ENCODE measurements at regions not wholly inside any gene's neighbourhood (a gene's known extent, or its start where the extent isn't known, plus 50 kb on each side); places are given as distances from the start of the nearest gene placed in this dataset.

GRCh38 chr11:90525962-90526361, 303.1 kb upstream of the CHORDC1 start:
- Histone ChIP-seq H3K4me3 (ENCODE audit: low read depth, low read length) (no peak overlapping the region), H3K36me3 (ENCODE audit: control insufficient read depth in 2 of 2, insufficient read depth in 1 of 2, low read length in 2 of 2) (no peaks in the 10 kb centered on the region), H3K4me1 (ENCODE audit: control insufficient read depth, insufficient read depth, low read length) (no peaks in the 10 kb centered on the region), H3K27ac (ENCODE audit: extremely low read depth, low read depth, low read length) (no peak overlapping the region), H3K9me3 (ENCODE audit: control insufficient read depth, insufficient read depth, low read depth, low read length) (no peaks in the 10 kb centered on the region)
- ChIA-PET POLR2A (no interaction called here), CTCF (interaction anchor here (0.7 kb wide), 1 partner anchor 10 kb away, joined by 3 read pairs; no protein-coding TSS in a partner anchor)
- TF ChIP-seq GLIS1 (tag by site-specific recombination; IDR thresholded peaks at IDR 0.05) (no peak), ZNF561 (tag by site-specific recombination; IDR thresholded peaks at IDR 0.05; ENCODE audit: borderline replicate concordance) (no peak), SCRT2 (tag by site-specific recombination; IDR thresholded peaks at IDR 0.05) (no peak)

DNA sequence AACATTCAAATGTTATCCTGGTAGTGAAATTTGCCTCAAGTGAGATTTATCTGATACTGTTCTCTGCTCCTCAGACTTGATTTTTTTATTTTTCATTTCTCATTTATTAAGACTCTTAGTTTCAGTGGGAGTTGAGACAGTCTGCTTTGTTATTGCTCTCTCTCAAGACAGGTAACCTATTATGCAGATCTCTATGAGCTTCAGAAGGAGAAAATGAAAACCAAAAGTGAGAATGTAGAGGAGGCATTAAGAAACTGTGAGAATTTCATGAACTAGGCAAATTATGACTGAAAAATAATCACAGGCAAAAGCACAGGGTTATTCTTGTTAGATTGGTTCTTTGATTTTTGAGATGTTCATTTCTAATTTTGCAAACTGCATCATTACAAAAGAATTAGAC, 290.0 kb upstream of the CHORDC1 start:
- Histone ChIP-seq H3K4me3 (ENCODE audit: low read depth, low read length) (no peak overlapping the region), H3K9me3 (ENCODE audit: control insufficient read depth, insufficient read depth, low read depth, low read length) (no peaks in the 10 kb centered on the region), H3K36me3 (ENCODE audit: control insufficient read depth in 2 of 2, insufficient read depth in 1 of 2, low read length in 2 of 2) (no peaks in the 10 kb centered on the region), H3K4me1 (ENCODE audit: control insufficient read depth, insufficient read depth, low read length) (no peaks in the 10 kb centered on the region), H3K27ac (ENCODE audit: extremely low read depth, low read depth, low read length) (no peak overlapping the region)
- TF ChIP-seq, protein P1, sequence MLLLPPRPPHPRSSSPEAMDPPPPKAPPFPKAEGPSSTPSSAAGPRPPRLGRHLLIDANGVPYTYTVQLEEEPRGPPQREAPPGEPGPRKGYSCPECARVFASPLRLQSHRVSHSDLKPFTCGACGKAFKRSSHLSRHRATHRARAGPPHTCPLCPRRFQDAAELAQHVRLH (tag by site-specific recombination; IDR thresholded peaks at IDR 0.05): no peak
- no peak for TF ChIP-seq ZNF776 (tag by site-specific recombination; IDR thresholded peaks at IDR 0.05; ENCODE audit: borderline replicate concordance)
- no peak for TF ChIP-seq ZNF280C (tag by site-specific recombination; IDR thresholded peaks at IDR 0.05)
- TF ChIP-seq ZNF112 (tag by site-specific recombination; IDR thresholded peaks at IDR 0.05): no peak
- TF ChIP-seq ZBTB1 (tag by site-specific recombination; IDR thresholded peaks at IDR 0.05): no peak
- TF ChIP-seq ZXDB (tag by site-specific recombination; IDR thresholded peaks at IDR 0.05): no peak
- TF ChIP-seq SALL2 (tag by site-specific recombination; IDR thresholded peaks at IDR 0.05; ENCODE audit: borderline replicate concordance): no peak
- TF ChIP-seq ZNF626 (tag by site-specific recombination; IDR thresholded peaks at IDR 0.05): no peak
- no peak for TF ChIP-seq HOXA7 (CRISPR knock-in tag; IDR thresholded peaks at IDR 0.05; ENCODE audit: borderline replicate concordance)
- no peak for TF ChIP-seq ZNF423 (tag by site-specific recombination; IDR thresholded peaks at IDR 0.05)
- no peak for TF ChIP-seq GFI1B (tag by site-specific recombination; IDR thresholded peaks at IDR 0.05)
- no peak for TF ChIP-seq ZNF521 (tag by site-specific recombination; IDR thresholded peaks at IDR 0.05)
- no peak for TF ChIP-seq ZNF621 (tag by site-specific recombination; IDR thresholded peaks at IDR 0.05)
- TF ChIP-seq ZNF24 (tag by site-specific recombination; IDR thresholded peaks at IDR 0.05): no peak
- no peak for TF ChIP-seq ZNF658 (tag by site-specific recombination; IDR thresholded peaks at IDR 0.05)
- TF ChIP-seq ZNF335 (tag by site-specific recombination; conservative IDR thresholded peaks at IDR 0.05): no peak
- TF ChIP-seq ZNF530 (tag by site-specific recombination; IDR thresholded peaks at IDR 0.05; ENCODE audit: low read depth): no peak
- TF ChIP-seq PRDM1 (tag by site-specific recombination; IDR thresholded peaks at IDR 0.05): no peak
- TF ChIP-seq ZNF654 (tag by site-specific recombination; IDR thresholded peaks at IDR 0.05; ENCODE audit: low read depth): no peak
- no peak for TF ChIP-seq ZNF561 (tag by site-specific recombination; IDR thresholded peaks at IDR 0.05; ENCODE audit: borderline replicate concordance)
- POLR2A ChIA-PET: no interaction called here
- CTCF ChIA-PET: no interaction called here

GRCh38 chr11:90510839-90511238, 288.0 kb upstream of the CHORDC1 start:
- CTCF ChIA-PET: interaction anchor here (0.7 kb wide), 1 partner anchor 92 kb away, joined by 3 read pairs; no protein-coding TSS in a partner anchor
- Histone ChIP-seq H3K27ac (ENCODE audit: extremely low read depth, low read depth, low read length) (no peak overlapping the region), H3K9me3 (ENCODE audit: control insufficient read depth, insufficient read depth, low read depth, low read length) (no peaks in the 10 kb centered on the region), H3K4me1 (ENCODE audit: control insufficient read depth, insufficient read depth, low read length) (no peaks in the 10 kb centered on the region), H3K4me3 (ENCODE audit: low read depth, low read length) (no peak overlapping the region), H3K36me3 (ENCODE audit: control insufficient read depth in 2 of 2, insufficient read depth in 1 of 2, low read length in 2 of 2) (no peaks in the 10 kb centered on the region)
- POLR2A ChIA-PET: no interaction called here
- TF ChIP-seq ZNF785 (tag by site-specific recombination; IDR thresholded peaks at IDR 0.05) (no peak), KLF1 (tag by site-specific recombination; IDR thresholded peaks at IDR 0.05) (no peak)
